Activated CD4-positive, alpha-beta T cell treated with anti-CD3 and anti-CD28 coated beads, Interleukin-2, amount 10 ng/mL, durations not matched to agents 24 days and 14 days (primary cell): ENCODE measurements at regions not wholly inside any gene's neighbourhood (a gene's known extent, or its start where the extent isn't known, plus 50 kb on each side); places are given as distances from the start of the nearest gene placed in this dataset.

Source experiments
- DNase-seq: peaks from one replicate; pipeline ENCODE4 v3.0.0; 2022
- H3K27ac Mint-ChIP-seq: one replicate; pipeline ENCODE4 v1.8.0; 2022; ENCODE audit warnings: mild to moderate bottlenecking, mixed read lengths
- H3K27me3 Mint-ChIP-seq: one replicate; pipeline ENCODE4 v1.8.0; 2022; ENCODE audit warnings: mixed read lengths
- H3K36me3 Mint-ChIP-seq: one replicate; pipeline ENCODE4 v1.8.0; 2022; ENCODE audit warnings: low read depth, mild to moderate bottlenecking, mixed read lengths
- H3K4me1 Mint-ChIP-seq: one replicate; pipeline ENCODE4 v1.8.0; 2021; ENCODE audit warnings: mixed read lengths
- H3K4me3 Mint-ChIP-seq: one replicate; pipeline ENCODE4 v1.8.0; 2022; ENCODE audit warnings: mild to moderate bottlenecking, moderate library complexity, mixed read lengths
- H3K9me3 Mint-ChIP-seq: one replicate; pipeline ENCODE4 v1.8.0; 2021; ENCODE audit warnings: mixed read lengths
- intact Hi-C: fragments of 100-400 bp; cut with micrococcal nuclease; formaldehyde crosslinking; loops from one replicate; pipeline ENCODE4 v1.15.1; 2023

DNA sequence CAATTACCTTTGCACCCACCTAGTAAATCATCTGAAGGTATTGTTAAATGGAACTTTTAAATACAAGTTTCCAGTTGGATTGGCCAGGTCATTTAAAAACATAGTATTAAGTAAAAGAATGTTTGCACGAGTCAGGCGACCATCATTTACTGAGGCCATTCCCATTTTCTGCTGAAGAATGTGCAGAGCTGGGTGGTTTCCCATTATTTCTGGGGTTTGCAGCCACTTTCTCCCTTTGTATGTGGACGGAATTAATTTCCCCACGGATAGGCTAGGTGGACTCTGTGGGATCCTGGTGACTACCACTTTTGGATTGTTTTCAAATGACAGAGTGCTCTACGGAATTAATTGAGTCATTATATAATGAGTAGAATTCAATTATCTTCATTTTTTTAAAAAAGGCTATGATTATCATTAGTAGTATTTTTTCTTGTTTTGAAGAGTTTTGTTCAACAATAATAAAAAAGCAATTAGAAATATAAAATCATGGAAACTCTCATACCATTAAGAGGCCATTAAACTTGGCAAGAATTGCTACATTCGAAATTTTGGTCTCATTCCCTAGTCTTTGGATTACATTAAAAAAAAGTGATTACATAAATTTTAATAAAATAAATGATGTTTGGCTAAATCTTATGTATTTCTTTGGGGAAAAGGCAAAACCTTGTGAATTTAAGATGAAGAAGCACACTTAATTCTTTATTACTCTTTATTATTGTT, 120.4 kb upstream of the FZD8 start:
- intact Hi-C loops, result no loop called here

DNA sequence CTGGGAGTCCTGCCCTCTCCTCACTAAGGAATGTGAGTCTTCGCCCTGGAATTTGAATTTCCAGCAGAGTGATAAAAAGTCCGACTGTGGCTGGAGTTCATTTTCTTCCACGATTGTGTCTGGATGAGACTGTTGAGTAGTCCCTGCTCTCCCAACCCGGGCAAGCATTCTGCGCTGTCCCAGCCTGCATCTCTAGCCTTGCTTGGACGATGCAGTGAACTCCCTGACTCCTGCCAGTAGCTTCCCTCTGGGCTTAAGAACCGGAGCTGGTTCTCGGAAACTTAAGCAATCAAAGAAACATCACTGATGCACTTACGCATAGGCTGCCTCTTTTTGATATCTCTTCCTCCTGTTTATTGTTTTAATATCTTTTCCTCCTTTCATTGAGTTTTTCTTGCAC, 116.0 kb upstream of the FZD8 start:
- no peaks in the 10 kb centered on the region for H3K36me3 Mint-ChIP-seq
- no peak overlapping the region for H3K27ac Mint-ChIP-seq
- intact Hi-C loops, result no loop called here

More for the DNA sequence above, 120.4 kb upstream of the FZD8 start:
- no peak overlapping the region for H3K27ac Mint-ChIP-seq
- no peaks in the 10 kb centered on the region for H3K9me3 Mint-ChIP-seq
- H3K4me3 Mint-ChIP-seq, result no peak overlapping the region
- DNase-seq, result no peak
- H3K4me1 Mint-ChIP-seq, result no peaks in the 10 kb centered on the region
- H3K36me3 Mint-ChIP-seq, result no peaks in the 10 kb centered on the region
- H3K27me3 Mint-ChIP-seq, result no peaks in the 10 kb centered on the region

DNA sequence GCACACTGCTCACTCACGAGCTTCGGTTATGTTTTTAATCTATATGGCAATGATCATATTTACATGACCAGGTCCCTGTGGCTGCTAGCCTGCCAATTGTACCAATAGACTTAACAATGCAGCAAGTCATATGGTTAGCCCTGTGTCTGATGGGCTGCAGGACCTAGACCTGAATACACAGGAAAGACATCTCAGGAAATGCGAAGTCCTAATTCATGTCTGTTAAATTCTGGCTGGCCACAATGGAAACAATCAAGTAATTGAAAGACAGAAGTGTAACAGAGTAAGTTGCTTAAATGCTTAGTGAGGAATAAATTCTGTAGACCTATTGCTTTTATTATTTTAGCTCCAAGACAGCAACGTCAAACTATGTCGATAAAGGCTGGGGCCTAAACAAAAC, 112.4 kb upstream of the FZD8 start:
- H3K27ac Mint-ChIP-seq, result no peak overlapping the region
- H3K9me3 Mint-ChIP-seq, result no peaks in the 10 kb centered on the region
- H3K36me3 Mint-ChIP-seq, result no peaks in the 10 kb centered on the region
- no peak for DNase-seq
- no peaks in the 10 kb centered on the region for H3K27me3 Mint-ChIP-seq
- intact Hi-C loops, result no loop called here
- no peak overlapping the region for H3K4me3 Mint-ChIP-seq
- H3K4me1 Mint-ChIP-seq, result no peaks in the 10 kb centered on the region

More for the DNA sequence above, 116.0 kb upstream of the FZD8 start:
- Mint-ChIP-seq H3K27me3 (no peaks in the 10 kb centered on the region), H3K4me1 (no peaks in the 10 kb centered on the region), H3K9me3 (no peaks in the 10 kb centered on the region), H3K4me3 (no peak overlapping the region)
- DNase-seq, result no peak

- no peak for DNase-seq
- no peak overlapping the region for H3K27ac Mint-ChIP-seq
- no peaks in the 10 kb centered on the region for H3K27me3 Mint-ChIP-seq
- H3K9me3 Mint-ChIP-seq, result no peaks in the 10 kb centered on the region
- H3K4me1 Mint-ChIP-seq, result no peaks in the 10 kb centered on the region
- no peak overlapping the region for H3K4me3 Mint-ChIP-seq
- no peaks in the 10 kb centered on the region for H3K36me3 Mint-ChIP-seq
- intact Hi-C loops, result no loop called here
Observed at GRCh38 chr10:35752469-35753461, 110.7 kb upstream of the FZD8 start.

GRCh38 chr10:35751347-35751746, 109.3 kb upstream of the FZD8 start:
- Mint-ChIP-seq H3K27ac (no peak overlapping the region), H3K4me3 (no peak overlapping the region), H3K9me3 (no peaks in the 10 kb centered on the region), H3K4me1 (no peaks in the 10 kb centered on the region), H3K27me3 (no peaks in the 10 kb centered on the region), H3K36me3 (no peaks in the 10 kb centered on the region)
- intact Hi-C loops, result no loop called here
- no peak for DNase-seq

DNA sequence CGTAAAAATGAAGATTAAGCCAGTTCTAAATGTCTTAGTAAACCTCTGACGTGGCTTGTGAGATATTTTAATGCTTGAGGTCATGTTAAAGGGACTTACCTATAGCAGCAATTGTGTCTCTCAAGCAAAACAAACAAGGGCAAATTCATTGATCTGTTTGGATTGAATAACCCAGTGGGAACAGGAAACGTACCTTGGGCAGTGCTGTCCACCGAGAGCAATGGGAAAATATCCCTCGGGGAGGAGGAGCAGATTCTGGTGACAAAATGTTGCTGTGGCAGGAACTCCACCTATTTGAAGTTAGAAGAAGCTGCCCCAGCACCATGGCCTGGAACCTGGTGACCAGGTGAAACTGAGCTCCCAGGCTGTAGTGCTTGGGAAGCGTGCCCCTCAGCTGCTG, 107.1 kb upstream of the FZD8 start:
- Mint-ChIP-seq H3K36me3 (no peaks in the 10 kb centered on the region), H3K27ac (no peak overlapping the region), H3K27me3 (no peaks in the 10 kb centered on the region), H3K9me3 (no peaks in the 10 kb centered on the region), H3K4me3 (no peak overlapping the region), H3K4me1 (no peaks in the 10 kb centered on the region)
- intact Hi-C loops, result no loop called here
- DNase-seq, result no peak

- no peak overlapping the region for H3K4me3 Mint-ChIP-seq
- H3K36me3 Mint-ChIP-seq, result no peaks in the 10 kb centered on the region
- H3K27me3 Mint-ChIP-seq, result peaks cover 1% of the 10 kb centered on the region
- H3K9me3 Mint-ChIP-seq, result no peaks in the 10 kb centered on the region
- no peak overlapping the region for H3K27ac Mint-ChIP-seq
- H3K4me1 Mint-ChIP-seq, result no peaks in the 10 kb centered on the region
- intact Hi-C loops, result no loop called here
- no peak for DNase-seq
Observed at GRCh38 chr10:35745617-35746403, 103.7 kb upstream of the FZD8 start.

DNA sequence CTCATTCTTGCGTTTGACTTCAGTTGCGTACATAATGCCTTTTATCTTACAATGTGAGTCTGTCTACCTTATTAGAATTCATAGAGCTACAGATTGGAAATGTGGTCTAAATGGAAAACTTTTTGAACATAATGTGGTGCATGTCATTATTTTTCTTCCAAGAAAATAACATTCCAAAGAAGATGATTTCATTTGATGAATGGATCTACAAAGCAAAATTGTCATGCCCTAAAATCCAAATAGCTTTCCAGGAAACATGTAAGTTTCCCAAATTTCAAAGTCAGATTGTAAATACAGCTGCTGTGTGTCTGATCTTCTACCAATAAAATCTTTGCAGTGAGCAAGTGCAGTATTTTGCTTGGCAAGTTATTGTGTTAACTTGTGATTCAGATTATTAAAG, 101.8 kb upstream of the FZD8 start:
- intact Hi-C loops, result no loop called here
- Mint-ChIP-seq H3K4me1 (no peaks in the 10 kb centered on the region), H3K36me3 (no peaks in the 10 kb centered on the region), H3K27me3 (peaks cover 1% of the 10 kb centered on the region), H3K4me3 (no peak overlapping the region), H3K9me3 (no peaks in the 10 kb centered on the region), H3K27ac (no peak overlapping the region)
- no peak for DNase-seq

- Mint-ChIP-seq H3K4me1 (no peaks in the 10 kb centered on the region), H3K27ac (no peak overlapping the region), H3K9me3 (no peaks in the 10 kb centered on the region), H3K4me3 (no peak overlapping the region), H3K27me3 (peaks cover 1% of the 10 kb centered on the region), H3K36me3 (no peaks in the 10 kb centered on the region)
- no peak for DNase-seq
- intact Hi-C loops, result no loop called here
Observed at GRCh38 chr10:35743351-35743750, 101.3 kb upstream of the FZD8 start.

GRCh38 chr10:35739998-35740397, 97.9 kb upstream of the FZD8 start:
- Mint-ChIP-seq H3K4me1 (no peaks in the 10 kb centered on the region), H3K4me3 (no peak overlapping the region), H3K9me3 (no peaks in the 10 kb centered on the region), H3K27ac (no peak overlapping the region), H3K27me3 (peaks cover 1% of the 10 kb centered on the region), H3K36me3 (no peaks in the 10 kb centered on the region)
- intact Hi-C loops, result no loop called here
- DNase-seq, result no peak

DNA sequence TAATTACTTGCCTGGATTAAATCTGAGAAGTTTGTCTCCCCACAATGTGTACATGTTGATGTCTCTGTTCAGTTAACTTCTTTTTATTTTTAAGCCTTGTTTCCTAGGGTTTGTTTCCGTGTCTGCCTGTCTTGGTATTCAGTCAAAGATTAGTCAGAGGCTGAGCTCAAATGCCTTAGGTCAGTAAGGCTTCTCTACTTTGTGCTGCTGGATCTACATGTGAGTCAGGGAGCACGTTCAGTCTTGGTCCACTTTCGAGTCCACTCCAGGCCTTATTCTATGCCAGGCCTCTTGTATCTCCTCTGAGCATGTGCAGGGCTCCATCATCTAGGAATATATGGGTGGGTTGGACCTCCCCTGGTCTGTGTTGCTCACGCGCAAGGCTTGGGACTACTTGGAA, 93.3 kb upstream of the FZD8 start:
- Mint-ChIP-seq H3K27ac (no peak overlapping the region), H3K4me3 (no peak overlapping the region), H3K9me3 (no peaks in the 10 kb centered on the region), H3K36me3 (no peaks in the 10 kb centered on the region), H3K27me3 (no peaks in the 10 kb centered on the region), H3K4me1 (no peaks in the 10 kb centered on the region)
- intact Hi-C loops, result no loop called here
- DNase-seq, result no peak

GRCh38 chr10:35731828-35732227, 89.7 kb upstream of the FZD8 start:
- Mint-ChIP-seq H3K27me3 (no peaks in the 10 kb centered on the region), H3K27ac (no peak overlapping the region), H3K36me3 (no peaks in the 10 kb centered on the region), H3K4me1 (no peaks in the 10 kb centered on the region), H3K4me3 (no peak overlapping the region), H3K9me3 (no peaks in the 10 kb centered on the region)
- intact Hi-C loops, result no loop called here
- DNase-seq, result no peak

DNA sequence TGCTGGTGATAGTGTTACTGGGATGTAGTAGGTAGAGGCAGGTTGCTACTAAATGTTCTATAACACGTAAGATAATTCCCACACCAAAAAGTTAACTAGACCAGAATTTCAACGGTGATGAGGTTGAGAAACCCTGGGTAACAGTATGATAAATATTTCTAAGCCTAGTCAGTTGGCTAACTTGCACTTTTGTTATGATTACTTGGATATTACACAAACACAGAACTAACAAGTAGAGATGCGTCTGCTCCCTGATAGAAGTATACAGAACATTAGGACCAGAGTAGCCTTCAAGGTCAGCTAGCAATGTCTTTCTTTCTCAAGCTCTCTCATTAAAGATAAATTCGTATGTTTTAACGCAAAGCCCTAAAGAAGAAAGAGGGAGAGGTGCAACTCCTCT, 86.2 kb upstream of the FZD8 start:
- no peak for DNase-seq
- intact Hi-C loops, result no loop called here
- H3K4me1 Mint-ChIP-seq, result no peaks in the 10 kb centered on the region
- H3K9me3 Mint-ChIP-seq, result no peaks in the 10 kb centered on the region
- no peak overlapping the region for H3K27ac Mint-ChIP-seq
- no peaks in the 10 kb centered on the region for H3K36me3 Mint-ChIP-seq
- H3K27me3 Mint-ChIP-seq, result no peaks in the 10 kb centered on the region
- no peak overlapping the region for H3K4me3 Mint-ChIP-seq

GRCh38 chr10:35726846-35727245, 84.8 kb upstream of the FZD8 start:
- Mint-ChIP-seq H3K9me3 (no peaks in the 10 kb centered on the region), H3K4me3 (no peak overlapping the region), H3K27ac (no peak overlapping the region), H3K36me3 (no peaks in the 10 kb centered on the region), H3K4me1 (no peaks in the 10 kb centered on the region), H3K27me3 (no peaks in the 10 kb centered on the region)
- DNase-seq, result no peak
- intact Hi-C loops, result no loop called here
